Gastrocnemius medialis (tissue), 4 donors: ENCODE measurements at regions not wholly inside any gene's neighbourhood (a gene's known extent, or its start where the extent isn't known, plus 50 kb on each side); places are given as distances from the start of the nearest gene placed in this dataset.

Experiments used
- POLR2A ChIP-seq, 2 donors: fragments of 450-650 bp; IDR thresholded peaks; one replicate each; pipeline ENCODE4 v1.6.1; 2017; ENCODE audit warnings: antibody characterized with exemption in 2 of 2, mild to moderate bottlenecking in 2 of 2, moderate library complexity in 2 of 2
- TF ChIP-seq, protein P1 (sequence below), 5 experiments: fragments of 450-650 bp in 3 of 5; fragments of 200-600 bp in 2 of 5; sonication (generic) in 2 of 5; IDR thresholded peaks in 4 of 5; conservative IDR thresholded peaks in 1 of 5; 1 replicate in 4 of 5; 2 replicates in 1 of 5; pipeline ENCODE4 v1.5.1; 2016 to 2019; ENCODE audit warnings: antibody characterized with exemption in 5 of 5, mild to moderate bottlenecking in 3 of 5, moderate library complexity in 3 of 5

DNA sequence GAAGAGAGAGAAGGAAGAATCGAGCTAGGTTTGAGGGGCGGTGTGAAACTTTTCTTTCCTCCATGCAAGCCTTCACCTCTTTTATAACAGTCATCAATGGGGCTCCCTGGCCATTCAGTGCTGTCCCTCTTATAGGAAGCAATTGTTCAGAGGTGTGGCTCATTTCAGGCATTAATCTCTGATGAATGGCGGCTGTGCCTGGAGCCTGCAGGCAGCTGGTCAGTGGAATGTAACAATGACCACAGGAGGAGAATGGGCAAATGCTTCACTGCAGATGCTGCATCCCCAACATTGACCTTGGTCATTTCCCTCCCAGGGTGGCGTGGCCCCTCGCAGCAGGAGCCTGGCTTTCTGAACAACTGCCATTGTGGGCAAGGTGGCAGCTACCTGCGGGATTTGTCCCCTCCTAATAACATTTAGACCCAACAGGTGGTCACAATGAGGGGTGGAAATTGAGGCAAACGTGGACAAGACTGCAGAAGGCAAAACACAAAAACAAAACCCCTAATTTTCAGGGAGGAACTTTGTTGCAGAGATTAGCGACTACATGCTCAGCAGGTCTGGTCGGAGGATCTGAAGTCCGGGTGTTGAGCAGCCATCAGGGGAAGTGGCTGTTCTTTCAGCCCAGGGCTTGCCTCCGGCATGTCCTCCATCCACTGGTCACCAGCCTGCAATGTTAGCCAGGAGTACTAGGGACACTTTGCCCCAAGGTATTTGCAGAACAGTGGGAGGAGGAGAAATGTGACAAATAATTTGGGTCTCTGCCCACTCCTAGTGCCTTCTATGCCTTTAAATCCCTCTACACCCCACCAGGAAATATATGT, 97.3 kb upstream of the PAXBP1 start:
- TF ChIP-seq, protein P1, sequence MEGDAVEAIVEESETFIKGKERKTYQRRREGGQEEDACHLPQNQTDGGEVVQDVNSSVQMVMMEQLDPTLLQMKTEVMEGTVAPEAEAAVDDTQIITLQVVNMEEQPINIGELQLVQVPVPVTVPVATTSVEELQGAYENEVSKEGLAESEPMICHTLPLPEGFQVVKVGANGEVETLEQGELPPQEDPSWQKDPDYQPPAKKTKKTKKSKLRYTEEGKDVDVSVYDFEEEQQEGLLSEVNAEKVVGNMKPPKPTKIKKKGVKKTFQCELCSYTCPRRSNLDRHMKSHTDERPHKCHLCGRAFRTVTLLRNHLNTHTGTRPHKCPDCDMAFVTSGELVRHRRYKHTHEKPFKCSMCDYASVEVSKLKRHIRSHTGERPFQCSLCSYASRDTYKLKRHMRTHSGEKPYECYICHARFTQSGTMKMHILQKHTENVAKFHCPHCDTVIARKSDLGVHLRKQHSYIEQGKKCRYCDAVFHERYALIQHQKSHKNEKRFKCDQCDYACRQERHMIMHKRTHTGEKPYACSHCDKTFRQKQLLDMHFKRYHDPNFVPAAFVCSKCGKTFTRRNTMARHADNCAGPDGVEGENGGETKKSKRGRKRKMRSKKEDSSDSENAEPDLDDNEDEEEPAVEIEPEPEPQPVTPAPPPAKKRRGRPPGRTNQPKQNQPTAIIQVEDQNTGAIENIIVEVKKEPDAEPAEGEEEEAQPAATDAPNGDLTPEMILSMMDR (IDR thresholded peaks at IDR 0.05 in 4 of 5, conservative IDR thresholded peaks at IDR 0.05 in 1 of 5), result no peak
- TF ChIP-seq POLR2A (IDR thresholded peaks at IDR 0.05), result no peak
